Ishikawa (cell line): ENCODE measurements at regions not wholly inside any gene's neighbourhood (a gene's known extent, or its start where the extent isn't known, plus 50 kb on each side); places are given as distances from the start of the nearest gene placed in this dataset.

Experiments used
- TCF12 ChIP-seq: IDR thresholded peaks from 2 replicates; pipeline ENCODE4 v1.6.1; 2012; ENCODE audit warnings: low read depth
- YY1 ChIP-seq: IDR thresholded peaks from 2 replicates; pipeline ENCODE4 v1.6.1; 2012; ENCODE audit warnings: low read depth
- ZBTB7A ChIP-seq: IDR thresholded peaks from 2 replicates; pipeline ENCODE4 v1.6.1; 2012; ENCODE audit warnings: low read depth

DNA sequence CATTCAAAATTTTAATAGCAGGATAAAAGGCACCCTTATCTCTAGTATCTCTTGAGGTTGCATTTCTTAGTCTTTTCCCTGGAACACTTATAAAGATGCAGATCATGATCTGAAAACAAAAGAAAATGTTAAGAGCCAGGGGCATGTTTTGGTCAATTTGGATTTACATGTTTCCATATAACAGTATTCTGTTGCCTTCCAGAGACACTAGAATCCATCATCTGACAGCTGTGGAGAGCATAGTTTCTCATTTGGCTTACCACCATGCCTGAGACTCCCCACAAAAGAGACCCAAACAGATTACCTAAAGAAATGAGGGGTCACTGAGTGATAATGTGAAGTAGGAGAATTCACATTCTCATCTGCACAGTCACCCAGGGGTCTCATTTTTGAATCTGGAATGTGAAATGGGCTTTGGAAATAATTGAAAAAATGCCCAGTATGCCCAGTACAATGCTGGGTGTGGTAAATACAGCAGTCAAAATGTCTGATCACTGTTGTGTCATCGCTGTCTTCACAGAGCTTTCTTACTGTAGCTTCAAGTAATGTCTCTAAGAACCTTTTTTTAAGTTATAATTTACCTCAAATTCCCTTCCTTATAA lies 79.9 kb upstream of the ZBTB20 start:
- TF ChIP-seq TCF12 (no peak), ZBTB7A (no peak), YY1 (no peak)
